Activated T-cell treated with anti-CD3 and anti-CD28 coated beads, Interleukin-2, amount 50 U/mL, for 4 hours (primary cell): ENCODE measurements at regions not wholly inside any gene's neighbourhood (a gene's known extent, or its start where the extent isn't known, plus 50 kb on each side); places are given as distances from the start of the nearest gene placed in this dataset.

Experiments
- ATAC-seq, 2 donors: fragments of 200-7000 bp; cut with Tn5 transposase; one replicate each; pipeline ENCODE4 v1.10.0; 2021
- DNase-seq: peaks from one replicate; pipeline ENCODE4 v3.0.0-alpha.2; 2020
- H3K27me3 Mint-ChIP-seq: one replicate; pipeline ENCODE4 v1.8.0; 2021; ENCODE audit warnings: low read depth, mixed read lengths
- H3K36me3 Mint-ChIP-seq: one replicate; pipeline ENCODE4 v1.8.0; 2022; ENCODE audit warnings: mixed read lengths; ENCODE audit not compliant: insufficient read depth
- H3K4me1 Mint-ChIP-seq: one replicate; pipeline ENCODE4 v1.8.0; 2021; ENCODE audit warnings: low read depth, mixed read lengths
- H3K4me3 Mint-ChIP-seq: one replicate; pipeline ENCODE4 v1.8.0; 2021; ENCODE audit warnings: mild to moderate bottlenecking, moderate library complexity, mixed read lengths
- H3K9me3 Mint-ChIP-seq: one replicate; pipeline ENCODE4 v1.8.0; 2021; ENCODE audit warnings: mixed read lengths

DNA sequence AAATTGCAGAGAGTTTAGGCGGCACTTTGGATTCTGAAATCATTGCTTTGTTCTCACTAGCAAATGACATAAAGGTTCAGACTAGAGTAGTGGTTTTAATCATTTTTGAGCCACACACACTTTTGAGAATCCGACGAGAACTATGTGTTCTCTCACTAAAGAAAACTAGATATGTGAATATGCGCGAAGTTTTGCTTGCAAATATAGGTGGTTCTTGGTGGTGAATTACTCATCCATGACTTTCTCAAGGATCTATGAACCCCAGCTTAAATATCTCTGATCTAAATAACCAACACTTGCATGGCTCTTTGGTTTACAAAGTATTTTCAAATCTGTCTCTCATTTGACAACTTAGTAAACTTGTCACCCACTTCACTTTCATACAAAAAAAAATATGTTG is 54.8 kb downstream of the NOG start:
- ATAC-seq, result no peak
- DNase-seq, result no peak
- Mint-ChIP-seq H3K36me3 (no peaks in the 10 kb centered on the region), H3K4me3 (no peak overlapping the region), H3K4me1 (peaks cover under 1% of the 10 kb centered on the region), H3K9me3 (no peaks in the 10 kb centered on the region), H3K27me3 (peaks cover 7% of the 10 kb centered on the region)

DNA sequence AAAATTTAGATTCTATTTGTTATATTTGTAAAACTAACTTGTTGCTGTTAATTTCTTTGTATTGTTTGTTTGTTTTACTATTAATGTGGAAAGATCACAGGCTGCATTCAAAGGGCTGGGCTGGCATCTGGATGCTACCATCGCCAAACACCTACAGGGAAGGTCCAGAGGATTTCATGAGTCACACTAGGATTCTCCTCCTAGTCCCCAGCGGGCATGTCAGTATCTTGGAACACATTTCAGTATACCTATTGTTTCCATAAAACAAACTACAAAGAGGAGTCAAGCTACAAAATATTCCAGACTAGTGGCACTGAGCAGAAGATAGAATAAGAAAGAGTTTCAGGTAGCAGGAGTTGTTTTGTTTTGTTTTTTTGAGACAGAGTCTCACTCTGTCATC is 55.3 kb downstream of the NOG start:
- peaks cover 5% of the 10 kb centered on the region for H3K4me1 Mint-ChIP-seq
- ATAC-seq (no peak), DNase-seq (no peak)

DNA sequence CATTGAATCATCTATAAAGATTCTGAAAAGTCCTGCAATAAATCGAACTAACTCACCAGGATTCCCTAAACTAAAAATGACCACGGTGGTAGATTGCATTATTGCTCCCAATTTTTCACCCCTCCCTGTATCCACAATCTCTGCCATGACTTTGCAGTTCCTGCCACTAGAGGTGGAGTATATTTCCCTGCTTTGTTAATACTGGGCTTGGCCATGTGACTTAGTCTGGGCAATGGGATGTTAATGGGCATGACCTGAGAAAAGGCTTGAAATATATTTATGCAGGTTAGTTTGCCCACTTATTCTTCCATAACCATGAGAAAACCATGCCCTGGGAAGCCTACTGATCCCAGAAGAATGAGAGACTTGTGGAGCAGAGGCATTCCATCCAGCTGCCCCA is 59.1 kb downstream of the NOG start:
- DNase-seq, result no peak
- no peak overlapping the region for H3K4me3 Mint-ChIP-seq
- ATAC-seq, result no peak
- H3K4me1 Mint-ChIP-seq, result peaks cover 6% of the 10 kb centered on the region
- H3K9me3 Mint-ChIP-seq, result no peaks in the 10 kb centered on the region
- H3K36me3 Mint-ChIP-seq, result no peaks in the 10 kb centered on the region
- H3K27me3 Mint-ChIP-seq, result peaks cover 7% of the 10 kb centered on the region

More for the DNA sequence above, 55.3 kb downstream of the NOG start:
- H3K36me3 Mint-ChIP-seq, result no peaks in the 10 kb centered on the region
- H3K4me3 Mint-ChIP-seq, result no peak overlapping the region
- peaks cover 7% of the 10 kb centered on the region for H3K27me3 Mint-ChIP-seq
- H3K9me3 Mint-ChIP-seq, result no peaks in the 10 kb centered on the region

DNA sequence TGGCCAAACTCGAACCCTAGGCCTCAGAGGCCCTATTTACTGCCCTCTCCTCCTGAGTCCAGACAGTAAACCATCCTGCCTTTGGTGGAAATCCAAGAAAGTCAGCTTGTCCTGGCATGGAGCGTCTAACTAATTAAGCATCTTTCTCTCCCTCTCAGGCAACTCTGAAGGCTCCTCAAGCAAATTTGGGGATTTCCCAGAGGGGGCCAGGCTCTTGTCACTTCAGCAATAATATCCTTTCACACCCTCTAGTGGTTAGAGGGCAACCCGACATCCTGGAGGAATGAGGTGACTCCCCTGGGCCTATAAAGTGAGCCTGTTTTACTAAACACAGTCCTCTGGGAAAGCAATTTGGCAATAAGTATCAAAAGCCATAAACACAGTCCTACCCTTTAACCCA is 60.4 kb downstream of the NOG start:
- Mint-ChIP-seq H3K4me3 (no peak overlapping the region), H3K27me3 (peaks cover 7% of the 10 kb centered on the region)

DNA sequence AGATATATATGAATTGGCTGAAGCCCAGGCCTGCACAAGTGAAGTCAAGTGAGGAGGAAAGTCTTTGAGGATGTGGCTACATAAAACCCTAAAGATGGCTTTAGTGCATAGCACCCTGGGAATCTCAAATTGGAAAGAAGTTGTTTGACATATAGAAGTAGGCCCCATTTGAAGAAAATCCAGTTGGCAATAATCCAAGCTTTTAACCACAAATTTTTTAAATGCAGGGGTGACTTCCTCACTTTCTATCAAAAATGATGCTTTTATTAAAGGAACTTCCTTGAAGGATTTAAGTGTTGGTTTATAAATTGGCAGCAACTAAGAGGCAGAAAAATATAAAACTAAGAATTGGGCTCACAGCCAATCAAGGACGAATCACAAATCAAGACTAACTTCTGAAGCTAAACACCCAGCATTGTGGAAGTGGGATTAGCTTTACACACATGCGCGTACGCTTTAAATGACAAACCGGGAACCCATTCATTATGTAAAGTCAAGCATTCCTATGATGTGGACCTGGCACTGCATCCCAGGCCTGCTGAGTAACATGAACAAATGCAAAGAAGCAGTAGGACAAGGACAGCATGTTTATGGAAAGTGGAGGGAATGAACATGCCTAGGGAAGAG is 63.3 kb downstream of the NOG start:
- Mint-ChIP-seq H3K27me3 (peaks cover 2% of the 10 kb centered on the region), H3K4me1 (peaks cover 6% of the 10 kb centered on the region), H3K36me3 (no peaks in the 10 kb centered on the region), H3K9me3 (no peaks in the 10 kb centered on the region), H3K4me3 (no peak overlapping the region)
- no peak for ATAC-seq
- no peak for DNase-seq

More for the DNA sequence above, 60.4 kb downstream of the NOG start:
- no peaks in the 10 kb centered on the region for H3K36me3 Mint-ChIP-seq
- ATAC-seq (peak; percentile 98 to 99), DNase-seq (peak; percentile 47)
- peaks cover 6% of the 10 kb centered on the region for H3K4me1 Mint-ChIP-seq
- H3K9me3 Mint-ChIP-seq, result no peaks in the 10 kb centered on the region

DNA sequence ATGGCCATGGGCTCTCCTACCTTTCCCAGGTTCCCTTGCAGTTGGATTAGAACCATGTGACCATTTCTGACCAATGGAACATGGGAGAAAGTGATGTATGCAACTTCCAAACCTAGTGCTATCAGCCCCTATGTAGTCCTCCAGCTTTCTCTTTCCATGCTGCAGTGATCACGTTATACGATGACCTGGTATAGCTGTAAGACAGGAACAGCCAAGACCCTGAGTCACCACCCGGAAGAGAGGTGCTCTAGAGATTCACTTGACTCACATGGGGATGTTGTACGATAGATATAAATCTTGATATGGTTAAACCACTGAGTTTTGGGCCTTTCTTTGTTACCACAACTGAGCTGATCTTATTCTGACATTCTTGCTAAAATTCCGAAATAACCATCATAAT is 65.1 kb downstream of the NOG start:
- Mint-ChIP-seq H3K4me1 (peaks cover 2% of the 10 kb centered on the region), H3K9me3 (no peaks in the 10 kb centered on the region), H3K36me3 (no peaks in the 10 kb centered on the region), H3K4me3 (no peak overlapping the region), H3K27me3 (peaks cover 4% of the 10 kb centered on the region)
- DNase-seq (no peak), ATAC-seq (peak in 1 of 2 donors; percentile 61)

DNA sequence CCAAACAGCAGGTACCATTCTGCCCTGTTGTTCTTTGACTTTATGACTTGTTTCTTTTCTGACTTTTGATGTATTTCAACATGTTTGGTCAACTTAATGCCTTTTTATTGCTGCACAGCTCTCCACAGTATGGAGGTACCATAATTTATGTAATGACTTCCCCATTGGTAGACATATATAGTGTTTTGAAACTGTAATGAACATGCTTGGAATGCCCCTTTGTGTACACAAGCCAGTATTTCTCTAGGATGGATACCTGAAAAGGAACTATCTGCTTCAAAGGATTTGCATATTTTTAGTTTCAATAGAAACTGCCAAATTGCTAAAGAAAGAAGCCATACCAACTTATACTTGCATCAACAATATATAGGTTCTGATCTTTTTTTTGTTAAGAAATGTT is 66.1 kb downstream of the NOG start:
- no peaks in the 10 kb centered on the region for H3K36me3 Mint-ChIP-seq
- no peaks in the 10 kb centered on the region for H3K4me1 Mint-ChIP-seq
- no peak for DNase-seq
- ATAC-seq, result no peak
- peaks cover 4% of the 10 kb centered on the region for H3K27me3 Mint-ChIP-seq
- no peak overlapping the region for H3K4me3 Mint-ChIP-seq
- H3K9me3 Mint-ChIP-seq, result no peaks in the 10 kb centered on the region

DNA sequence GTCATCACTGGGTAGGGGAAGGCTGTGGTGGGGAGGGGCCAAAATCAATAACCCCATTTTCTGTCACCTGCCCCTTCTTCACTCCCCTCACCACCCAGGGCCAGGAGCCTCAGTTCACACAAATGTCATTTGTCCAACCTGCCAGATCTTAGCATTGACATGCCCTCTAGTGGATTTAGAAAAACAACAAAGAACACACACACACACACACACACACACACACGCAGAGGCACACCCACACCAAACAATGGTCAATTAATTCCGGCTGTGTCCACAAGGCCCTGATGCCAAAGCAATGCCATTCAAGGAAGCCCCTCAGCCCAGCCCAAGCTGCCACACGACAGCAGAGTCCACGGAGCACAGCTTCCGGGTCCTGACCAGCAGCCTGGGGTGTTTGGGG is 68.4 kb downstream of the NOG start:
- Mint-ChIP-seq H3K27me3 (peaks cover 14% of the 10 kb centered on the region), H3K9me3 (no peaks in the 10 kb centered on the region), H3K4me1 (no peaks in the 10 kb centered on the region), H3K4me3 (no peak overlapping the region), H3K36me3 (no peaks in the 10 kb centered on the region)
- DNase-seq (no peak), ATAC-seq (no peak)

DNA sequence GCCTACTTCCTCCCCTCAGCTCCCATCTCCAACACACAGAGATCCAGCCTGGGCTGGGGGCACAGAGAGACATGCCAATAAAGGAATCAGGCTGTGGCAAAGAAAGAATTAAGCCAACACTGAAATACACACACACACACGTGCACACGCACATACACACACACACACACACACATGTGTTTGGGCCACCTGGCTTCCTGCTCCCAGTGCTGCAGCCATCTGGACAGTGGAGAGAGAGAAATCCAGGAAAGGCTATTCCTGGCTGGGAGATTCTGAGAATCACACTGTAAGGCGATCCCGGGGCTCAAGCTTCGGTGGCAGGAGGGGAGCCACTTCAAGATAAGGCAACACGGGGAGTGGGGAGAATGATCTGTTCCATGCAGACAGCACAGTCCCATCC is 72.4 kb downstream of the NOG start:
- peaks cover 18% of the 10 kb centered on the region for H3K27me3 Mint-ChIP-seq
- ATAC-seq, result no peak
- no peak for DNase-seq
- H3K9me3 Mint-ChIP-seq, result no peaks in the 10 kb centered on the region
- no peak overlapping the region for H3K4me3 Mint-ChIP-seq
- no peaks in the 10 kb centered on the region for H3K36me3 Mint-ChIP-seq
- no peaks in the 10 kb centered on the region for H3K4me1 Mint-ChIP-seq

DNA sequence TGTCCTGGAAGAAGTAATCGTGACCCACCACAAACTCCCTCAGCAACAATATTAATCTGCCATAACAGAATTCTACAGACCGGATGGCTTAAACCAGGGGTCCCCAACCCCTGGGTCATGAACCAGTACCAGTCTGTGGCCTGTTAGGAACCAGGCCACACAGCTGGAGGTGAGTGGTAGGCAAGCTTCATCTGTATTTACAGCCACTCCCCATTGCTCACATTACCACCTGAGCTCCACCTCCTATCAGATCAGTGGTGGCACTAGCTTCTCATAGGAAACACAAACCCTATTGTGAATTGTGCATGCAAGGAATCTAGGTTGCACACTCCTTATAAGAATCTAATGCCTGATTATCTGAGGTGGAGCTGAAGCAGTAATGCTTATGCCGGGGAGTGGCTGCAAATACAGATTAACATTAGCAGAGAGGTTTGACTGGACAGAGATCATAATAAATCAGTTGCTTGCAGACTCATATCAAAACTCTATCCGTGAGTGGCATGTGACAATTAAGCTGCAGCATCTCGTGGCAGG is 74.5 kb downstream of the NOG start:
- ATAC-seq, result no peak
- peaks cover 21% of the 10 kb centered on the region for H3K27me3 Mint-ChIP-seq
- H3K9me3 Mint-ChIP-seq, result no peaks in the 10 kb centered on the region

DNA sequence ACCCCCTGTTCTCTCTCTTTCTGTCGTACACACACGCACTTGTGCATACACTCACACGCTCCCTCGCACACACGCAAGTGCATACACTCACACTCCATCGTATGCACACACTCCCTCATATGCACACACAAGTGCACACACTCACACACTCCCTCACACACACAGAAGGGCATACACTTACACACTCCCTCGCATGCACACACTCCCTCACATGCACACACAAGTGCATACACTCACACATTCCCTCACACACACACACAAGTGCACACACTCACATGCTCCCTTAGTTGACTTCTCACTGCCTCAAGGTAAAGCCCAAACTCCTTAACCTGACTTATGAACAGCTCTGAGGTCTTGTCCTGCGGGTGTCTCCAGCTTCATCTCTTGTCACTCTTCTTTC is 78.7 kb downstream of the NOG start:
- ATAC-seq (no peak), DNase-seq (no peak)
- H3K36me3 Mint-ChIP-seq, result no peaks in the 10 kb centered on the region
- H3K4me3 Mint-ChIP-seq, result no peak overlapping the region
- no peaks in the 10 kb centered on the region for H3K9me3 Mint-ChIP-seq
- peaks cover 22% of the 10 kb centered on the region for H3K27me3 Mint-ChIP-seq
- H3K4me1 Mint-ChIP-seq, result peaks cover 5% of the 10 kb centered on the region

More for the DNA sequence above, 74.5 kb downstream of the NOG start:
- no peaks in the 10 kb centered on the region for H3K36me3 Mint-ChIP-seq
- H3K4me1 Mint-ChIP-seq, result no peaks in the 10 kb centered on the region
- H3K4me3 Mint-ChIP-seq, result no peak overlapping the region
- DNase-seq, result no peak

DNA sequence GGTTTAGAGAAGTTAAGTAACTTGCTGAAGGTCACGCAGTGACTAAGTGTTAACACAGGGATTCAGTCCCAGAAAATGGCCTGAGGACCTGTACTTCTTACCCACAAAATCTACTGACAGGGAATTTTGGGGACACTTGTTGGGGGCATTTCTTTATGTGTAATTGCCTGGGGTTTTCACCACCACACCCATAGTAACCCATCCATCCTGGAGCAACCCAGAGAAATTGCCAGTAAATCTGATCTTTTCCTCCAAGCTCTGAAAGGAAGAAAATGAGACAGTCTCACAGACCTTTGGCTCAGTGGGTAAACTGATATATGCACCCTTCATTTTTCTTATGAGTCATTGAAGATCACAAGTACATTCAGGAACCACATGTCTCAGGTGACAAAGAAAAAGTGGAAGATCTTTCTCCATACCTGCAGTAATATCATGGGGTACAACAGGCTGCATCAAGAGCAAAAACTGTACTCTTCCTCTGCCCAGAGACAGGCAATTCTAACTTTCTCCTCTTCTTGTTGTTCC is 81.0 kb downstream of the NOG start:
- H3K4me3 Mint-ChIP-seq, result no peak overlapping the region
- no peaks in the 10 kb centered on the region for H3K9me3 Mint-ChIP-seq
- peaks cover 43% of the 10 kb centered on the region for H3K27me3 Mint-ChIP-seq
- DNase-seq, result no peak
- H3K36me3 Mint-ChIP-seq, result no peaks in the 10 kb centered on the region
- ATAC-seq, result no peak
- H3K4me1 Mint-ChIP-seq, result peaks cover 17% of the 10 kb centered on the region

DNA sequence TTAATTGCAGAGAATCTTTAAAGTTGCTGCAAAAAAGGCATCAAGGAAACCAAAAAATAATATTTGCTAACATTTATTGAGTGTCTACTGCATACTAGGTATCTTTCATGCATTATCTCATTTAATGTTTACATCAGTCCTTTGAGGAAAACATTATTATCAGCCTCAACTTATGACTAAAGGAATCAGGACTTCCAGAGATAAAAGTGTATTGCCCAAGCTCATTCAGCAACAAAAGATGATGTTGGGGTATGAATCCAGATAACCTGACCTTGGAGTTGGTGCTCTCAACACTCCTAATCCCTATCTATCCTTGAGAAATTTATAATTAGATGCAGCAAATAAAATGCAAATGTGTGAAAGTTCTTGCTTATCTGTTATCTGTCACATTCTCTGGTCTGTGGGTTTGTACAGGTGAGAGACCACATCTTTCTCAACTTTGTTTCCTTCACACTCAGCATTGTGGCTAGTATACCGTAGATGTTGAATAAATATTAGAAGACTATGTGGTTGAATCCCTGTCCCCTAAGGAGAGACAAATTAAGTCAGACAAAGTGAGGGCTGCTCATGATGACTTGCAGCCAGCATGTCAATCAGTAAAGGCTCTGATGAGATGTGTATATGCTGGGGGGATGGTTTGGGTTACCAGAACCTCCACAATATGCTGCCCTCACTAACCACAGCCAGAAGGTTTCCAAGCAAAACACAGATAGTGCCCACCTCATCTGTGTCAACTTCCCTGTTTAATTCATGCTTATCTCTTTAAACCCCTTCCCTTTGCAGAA is 82.6 kb downstream of the NOG start:
- Mint-ChIP-seq H3K27me3 (peaks cover 42% of the 10 kb centered on the region), H3K4me3 (no peak overlapping the region), H3K9me3 (no peaks in the 10 kb centered on the region), H3K36me3 (no peaks in the 10 kb centered on the region), H3K4me1 (peaks cover 21% of the 10 kb centered on the region)
- DNase-seq (no peak), ATAC-seq (peak in 1 of 2 donors; percentile 12)

DNA sequence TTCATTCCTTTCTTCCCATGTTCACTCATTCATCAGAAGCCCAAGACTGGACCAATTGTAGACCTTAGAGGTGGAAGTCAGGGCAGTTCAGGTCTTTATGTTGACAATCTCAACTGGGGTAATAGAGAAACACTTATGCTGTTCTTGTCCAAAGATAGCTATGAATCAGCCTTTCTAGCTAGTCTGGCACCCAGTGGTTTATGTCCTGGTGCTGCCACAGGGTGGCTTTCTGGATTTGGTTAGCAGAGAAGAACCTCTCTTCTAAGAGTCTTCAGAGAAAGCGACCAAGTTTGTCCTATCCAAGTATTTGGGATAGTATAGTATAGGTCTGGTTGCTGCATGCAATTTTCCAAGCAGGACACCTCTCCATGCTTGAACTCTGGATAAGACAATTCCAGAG is 83.3 kb downstream of the NOG start:
- DNase-seq (no peak), ATAC-seq (no peak)
- H3K9me3 Mint-ChIP-seq, result no peaks in the 10 kb centered on the region
- no peak overlapping the region for H3K4me3 Mint-ChIP-seq
- peaks cover 42% of the 10 kb centered on the region for H3K27me3 Mint-ChIP-seq
- H3K36me3 Mint-ChIP-seq, result no peaks in the 10 kb centered on the region
- peaks cover 21% of the 10 kb centered on the region for H3K4me1 Mint-ChIP-seq
